Mesenteric fat pad (tissue), 1 donor: ENCODE measurements at regions not wholly inside any gene's neighbourhood (a gene's known extent, or its start where the extent isn't known, plus 50 kb on each side); places are given as distances from the start of the nearest gene placed in this dataset.

ENCODE experiments used
- DNase-seq: peaks from one replicate; pipeline ENCODE4 v3.0.0-alpha.2; 2020; ENCODE audit warnings: low spot score
- donor health status: DM: yes; HTN: yes; CAD: no.

GRCh38 chr3:13249664-13250390 lies 170.3 kb downstream of the NUP210 start:
- DNase-seq: no peak

GRCh38 chr3:13248640-13249039 lies 171.5 kb downstream of the NUP210 start:
- DNase-seq: no peak

- no peak for DNase-seq
Observed at GRCh38 chr3:13245615-13245978, 172.4 kb upstream of the IQSEC1 start.

- no peak for DNase-seq
Observed at GRCh38 chr3:13243586-13243985, 170.4 kb upstream of the IQSEC1 start.

- DNase-seq: no peak
Observed at GRCh38 chr3:13242364-13242737, 169.1 kb upstream of the IQSEC1 start.

- DNase-seq: no peak
Observed at GRCh38 chr3:13241621-13242363, 168.6 kb upstream of the IQSEC1 start.

GRCh38 chr3:13240928-13241618 lies 167.8 kb upstream of the IQSEC1 start:
- DNase-seq: no peak

- DNase-seq: no peak
Observed at GRCh38 chr3:13239467-13239760, 166.2 kb upstream of the IQSEC1 start.

- DNase-seq: no peak
Observed at GRCh38 chr3:13238687-13239466, 165.6 kb upstream of the IQSEC1 start.

GRCh38 chr3:13237776-13238490 lies 164.7 kb upstream of the IQSEC1 start:
- DNase-seq: no peak

GRCh38 chr3:13236557-13237173 lies 163.4 kb upstream of the IQSEC1 start:
- DNase-seq: no peak

GRCh38 chr3:13235897-13236296 lies 162.7 kb upstream of the IQSEC1 start:
- DNase-seq: no peak

GRCh38 chr3:13235079-13235478 lies 161.8 kb upstream of the IQSEC1 start:
- DNase-seq: no peak

- DNase-seq: no peak
Observed at GRCh38 chr3:13234666-13235065, 161.4 kb upstream of the IQSEC1 start.

GRCh38 chr3:13233487-13234485 lies 160.6 kb upstream of the IQSEC1 start:
- no peak for DNase-seq

GRCh38 chr3:13231781-13232666 lies 158.8 kb upstream of the IQSEC1 start:
- DNase-seq: no peak

GRCh38 chr3:13229273-13229949 lies 156.2 kb upstream of the IQSEC1 start:
- DNase-seq: no peak

GRCh38 chr3:13228584-13228983 lies 155.4 kb upstream of the IQSEC1 start:
- DNase-seq: no peak
